HepG2 (cell line): ENCODE measurements at regions not wholly inside any gene's neighbourhood (a gene's known extent, or its start where the extent isn't known, plus 50 kb on each side); places are given as distances from the start of the nearest gene placed in this dataset.

ENCODE experiments used
- ATAC-seq: fragments of 200-7000 bp; cut with Tn5 transposase; 3 replicates; pipeline ENCODE4 v1.9.1; 2020; ENCODE audit warnings: mild to moderate bottlenecking, moderate library complexity
- BruUV-seq: library from RNA; stranded (reverse); fragments of 400-500 nt; replicated peaks from 2 replicates; lab custom pipeline; 2021; lab: Mats Ljungman, UMichigan
- CTCF ChIA-PET: fragments of 300-600 bp; formaldehyde crosslinking; extraction: SDS; loops from one replicate; lab custom pipeline; 2021; ENCODE audit warnings: low total read pairs, inconsistent platforms, low intra/inter-chr PET ratio; lab: Yijun Ruan, JAX
- POLR2A ChIA-PET: fragments of 350-600 bp; sonication (Branson Sonifier 250); formaldehyde crosslinking; loops from one replicate; lab custom pipeline; 2020; ENCODE audit warnings: antibody characterized with exemption, inconsistent platforms; lab: Yijun Ruan, JAX
- DNase-seq: peaks from one replicate; pipeline ENCODE4 v3.0.0-alpha.2; 2015; ENCODE audit warnings: low spot score
- FAIRE-seq: peaks from 3 replicates; lab custom pipeline; 2011; peaks lifted over from hg19 to GRCh38; lab: Jason Lieb, UNC
- H2AFZ ChIP-seq: one replicate; pipeline ENCODE4 v1.6.1; 2011; ENCODE audit warnings: low read length, inconsistent platforms
- H3K27ac ChIP-seq: fragments of 300-600 bp; 3 replicates; pipeline ENCODE4 v1.8.0; 2011; ENCODE audit warnings: mixed run types, mild to moderate bottlenecking, mixed read lengths, low read length, inconsistent platforms; ENCODE audit not compliant: insufficient read depth; ENCODE audit errors: extremely low read length
- H3K27me3 ChIP-seq, 2 experiments: fragments of 200-600 bp in 1 of 2; 2 replicates in 1 of 2; 3 replicates in 1 of 2; pipeline versions ENCODE4 v1.6.0 to v1.8.0; 2011; ENCODE audit warnings: low read length in 2 of 2, mild to moderate bottlenecking in 2 of 2, moderate library complexity in 2 of 2, inconsistent platforms in 1 of 2; ENCODE audit not compliant: insufficient read depth in 2 of 2, control insufficient read depth in 1 of 2
- H3K36me3 ChIP-seq, 2 experiments: fragments of 200-600 bp in 1 of 2; replicated peaks in 1 of 2; 2 replicates in 1 of 2; 3 replicates in 1 of 2; pipeline versions ENCODE4 v1.5.1 to v1.8.0; 2011; ENCODE audit warnings: low read length in 2 of 2, inconsistent platforms in 1 of 2; ENCODE audit not compliant: insufficient read depth in 2 of 2, control insufficient read depth in 1 of 2
- H3K4me1 ChIP-seq: 2 replicates; pipeline ENCODE4 v1.5.1; 2012; ENCODE audit warnings: low read length, inconsistent platforms; ENCODE audit not compliant: insufficient read depth
- H3K4me2 ChIP-seq: 2 replicates; pipeline ENCODE4 v1.6.0; 2011; ENCODE audit warnings: low read depth, low read length, inconsistent platforms
- H3K4me3 ChIP-seq, 3 experiments: fragments of 200-600 bp in 1 of 3; sonication (generic), shearing (Covaris generic) in 1 of 3; replicated peaks in 1 of 3; 2 replicates each; pipeline ENCODE4 v1.5.1; 2011 to 2016; ENCODE audit warnings: low read length in 3 of 3, inconsistent platforms in 2 of 3, low read depth in 2 of 3, mild to moderate bottlenecking in 2 of 3, control low read depth in 1 of 3, mixed read lengths in 1 of 3; ENCODE audit not compliant: insufficient read depth in 1 of 3
- H3K79me2 ChIP-seq: one replicate; pipeline ENCODE4 v1.6.1; 2011; ENCODE audit warnings: low read length, inconsistent platforms; ENCODE audit not compliant: insufficient read depth
- H3K9ac ChIP-seq: 2 replicates; pipeline ENCODE4 v1.6.0; 2011; ENCODE audit warnings: mild to moderate bottlenecking, low read depth, low read length, inconsistent platforms; ENCODE audit not compliant: insufficient read depth
- H3K9me3 ChIP-seq: 2 replicates; pipeline ENCODE4 v1.5.1; 2012; ENCODE audit warnings: mild to moderate bottlenecking, low read length
- H4K20me1 ChIP-seq: 2 replicates; pipeline ENCODE4 v1.6.0; 2011; ENCODE audit warnings: inconsistent platforms, mild to moderate bottlenecking, low read length, moderate library complexity; ENCODE audit not compliant: insufficient read depth
- CENPX ChIP-seq: sonication (generic); formaldehyde crosslinking; IDR thresholded peaks from 2 replicates; pipeline ENCODE4 v1.9.0; 2021; ENCODE audit warnings: mild to moderate bottlenecking, missing genetic modification reagents, moderate library complexity
- MATR3 ChIP-seq: sonication (generic); formaldehyde crosslinking; IDR thresholded peaks from 2 replicates; pipeline ENCODE4 v1.4.0; 2020; ENCODE audit warnings: missing genetic modification reagents
- MIER2 ChIP-seq: IDR thresholded peaks from 2 replicates; pipeline ENCODE4 v1.6.1; 2016; ENCODE audit warnings: missing biosample characterization, missing genetic modification reagents
- MYC ChIP-seq: sonication (generic); formaldehyde crosslinking; IDR thresholded peaks from 2 replicates; pipeline ENCODE4 v1.9.0; 2021; ENCODE audit warnings: missing genetic modification reagents, borderline replicate concordance
- NFE2 ChIP-seq: sonication (generic); formaldehyde crosslinking; IDR thresholded peaks from 2 replicates; pipeline ENCODE4 v1.4.0; 2020; ENCODE audit warnings: missing genetic modification reagents
- NFYC ChIP-seq: IDR thresholded peaks from 2 replicates; pipeline ENCODE4 v1.6.1; 2016; ENCODE audit warnings: missing genetic modification reagents, missing compliant biosample characterization
- PREB ChIP-seq: sonication (generic); formaldehyde crosslinking; IDR thresholded peaks from 2 replicates; pipeline ENCODE4 v1.4.0; 2020; ENCODE audit warnings: missing genetic modification reagents
- RAD51 ChIP-seq: fragments of 450-650 bp; IDR thresholded peaks from 2 replicates; pipeline ENCODE4 v1.6.1; 2016; ENCODE audit warnings: borderline replicate concordance
- STAT5B ChIP-seq: sonication (generic); formaldehyde crosslinking; IDR thresholded peaks from 2 replicates; pipeline ENCODE4 v1.4.0; 2020; ENCODE audit warnings: missing genetic modification reagents
- TBP ChIP-seq: sonication (generic); formaldehyde crosslinking; IDR thresholded peaks from 2 replicates; pipeline ENCODE4 v1.5.0; 2020; ENCODE audit warnings: missing genetic modification reagents
- TERF1 ChIP-seq: sonication (generic); formaldehyde crosslinking; IDR thresholded peaks from 2 replicates; pipeline ENCODE4 v1.8.0; 2022; ENCODE audit warnings: mild to moderate bottlenecking, missing genetic modification reagents, moderate library complexity
- ZBED4 ChIP-seq: sonication (generic); formaldehyde crosslinking; IDR thresholded peaks from 2 replicates; pipeline ENCODE4 v1.4.0; 2020; ENCODE audit warnings: missing genetic modification reagents, borderline replicate concordance
- ZBTB39 ChIP-seq: sonication (generic); formaldehyde crosslinking; IDR thresholded peaks from 2 replicates; pipeline ENCODE4 v1.5.0; 2020; ENCODE audit warnings: missing genetic modification reagents
- ZBTB42 ChIP-seq: sonication (generic); formaldehyde crosslinking; IDR thresholded peaks from 2 replicates; pipeline ENCODE4 v1.5.0; 2020; ENCODE audit warnings: mild to moderate bottlenecking, missing genetic modification reagents
- ZNF10 ChIP-seq: sonication (generic); formaldehyde crosslinking; IDR thresholded peaks from 2 replicates; pipeline ENCODE4 v1.4.0; 2020; ENCODE audit warnings: mild to moderate bottlenecking, low read depth, missing genetic modification reagents, borderline replicate concordance
- ZNF496 ChIP-seq: sonication (generic); formaldehyde crosslinking; IDR thresholded peaks from 2 replicates; pipeline ENCODE4 v1.8.1; 2023; ENCODE audit warnings: mild to moderate bottlenecking, moderate library complexity, missing genetic modification reagents; ENCODE audit not compliant: insufficient replicate concordance
- ZNF550 ChIP-seq: sonication (generic); formaldehyde crosslinking; IDR thresholded peaks from 2 replicates; pipeline ENCODE4 v1.4.0; 2020; ENCODE audit warnings: mild to moderate bottlenecking, missing genetic modification reagents, borderline replicate concordance
- ZNF780A ChIP-seq: sonication (generic); formaldehyde crosslinking; IDR thresholded peaks from 2 replicates; pipeline ENCODE4 v1.8.0; 2022; ENCODE audit warnings: mild to moderate bottlenecking, missing genetic modification reagents, moderate library complexity
- WGBS: methylation state at CpG from one replicate; pipeline ENCODE4 v1.1.6; 2017; ENCODE audit warnings: low lambda C conversion rate; 5-methylcytosine and 5-hydroxymethylcytosine counted together
- in situ Hi-C: cut with HindIII; loops from 2 replicates; pipeline ENCODE4 v1.10.0; 2017; ENCODE audit warnings: low pct_unique_long_range_greater_than_20kb; ENCODE audit not compliant: extremely low pct_ligation_motif_present
- intact Hi-C: fragments of 100-400 bp; cut with micrococcal nuclease; formaldehyde crosslinking; loops from one replicate; pipeline ENCODE4 v1.10.0; 2022; ENCODE audit not compliant: unreplicated experiment

GRCh38 chr12:62164036-62164435 lies 96.2 kb upstream of the USP15 start:
- Histone ChIP-seq H4K20me1 (no peaks in the 10 kb centered on the region), H3K4me1 (no peaks in the 10 kb centered on the region), H3K9me3 (no peaks in the 10 kb centered on the region), H3K27ac (no peak overlapping the region), H3K36me3 (no peaks in the 10 kb centered on the region), H3K9ac (no peak overlapping the region), H3K79me2 (no peaks in the 10 kb centered on the region), H3K4me3 (no peak overlapping the region), H2AFZ (no peak overlapping the region), H3K27me3 (no peaks in the 10 kb centered on the region), H3K4me2 (no peak overlapping the region)
- POLR2A ChIA-PET, result no interaction called here
- no peak for DNase-seq
- 2% methylated on average over 4 of the region's 4 CpGs for WGBS
- in situ Hi-C loops (no loop called here), intact Hi-C loops (no loop called here)
- CTCF ChIA-PET, result no interaction called here
- no peak for ATAC-seq
- FAIRE-seq, result no peak
- BruUV-seq, result no TSS peak
- TF ChIP-seq MYC (CRISPR knock-in tag) (no peak), ZNF496 (CRISPR knock-in tag) (no peak), NFYC (CRISPR knock-in tag) (no peak), PREB (CRISPR knock-in tag) (no peak), ZBTB42 (CRISPR knock-in tag) (no peak), ZBED4 (CRISPR knock-in tag) (no peak), TERF1 (CRISPR knock-in tag) (no peak), ZNF10 (no peak), ZNF780A (no peak), MIER2 (no peak), RAD51 (no peak), NFE2 (no peak), ZNF550 (CRISPR knock-in tag) (no peak), STAT5B (no peak), TBP (no peak), ZBTB39 (CRISPR knock-in tag) (no peak), MATR3 (CRISPR knock-in tag) (no peak), CENPX (CRISPR knock-in tag) (no peak)
